ENCODE measurements at regions not wholly inside any gene's neighbourhood (a gene's known extent, or its start where the extent isn't known, plus 50 kb on each side); places are given as distances from the start of the nearest gene placed in this dataset.
A peak's percentile ranks its signal among the peaks of the same experiment; 100 is the strongest.

GRCh38 chr6:19438566-19439353 lies 398.4 kb upstream of the ID4 start:
- DNase-seq (ENCODE audit: low read depth in 4 of 4, low spot score in 3 of 4) = no peak

- no peak for DNase-seq (ENCODE audit: low read depth in 4 of 4, low spot score in 3 of 4)
These were observed 396.6 kb upstream of the ID4 start for GRCh38 chr6:19440531-19440930.

- DNase-seq (ENCODE audit: low read depth in 4 of 4, low spot score in 3 of 4) = no peak
These were observed 393.8 kb upstream of the ID4 start for GRCh38 chr6:19443411-19443810.

- DNase-seq (ENCODE audit: low read depth in 4 of 4, low spot score in 3 of 4) = no peak
These were observed 393.1 kb upstream of the ID4 start for GRCh38 chr6:19444041-19444440.

- DNase-seq (ENCODE audit: low read depth in 4 of 4, low spot score in 3 of 4) = no peak
These were observed 392.7 kb upstream of the ID4 start for GRCh38 chr6:19444481-19444880.

DNA sequence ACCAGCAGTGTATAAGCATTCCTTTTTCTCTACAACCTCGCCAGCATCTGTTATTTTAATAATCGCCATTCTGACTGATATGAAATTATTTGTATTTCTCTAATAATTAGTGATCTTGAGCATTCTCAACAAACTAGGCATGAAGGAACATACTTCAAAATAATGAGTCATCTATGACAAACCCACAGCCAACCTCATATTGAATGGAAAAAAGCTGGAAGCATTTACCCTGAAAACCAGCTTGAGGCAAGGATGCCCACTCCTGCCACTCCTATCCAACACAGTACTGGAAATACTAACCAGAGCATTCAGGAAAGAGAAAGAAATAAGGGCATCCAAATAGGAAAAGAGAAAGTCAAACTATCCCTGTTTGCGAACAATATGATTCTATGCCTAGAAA lies 390.6 kb upstream of the ID4 start:
- no peak for DNase-seq (ENCODE audit: low read depth in 4 of 4, low spot score in 3 of 4)

DNA sequence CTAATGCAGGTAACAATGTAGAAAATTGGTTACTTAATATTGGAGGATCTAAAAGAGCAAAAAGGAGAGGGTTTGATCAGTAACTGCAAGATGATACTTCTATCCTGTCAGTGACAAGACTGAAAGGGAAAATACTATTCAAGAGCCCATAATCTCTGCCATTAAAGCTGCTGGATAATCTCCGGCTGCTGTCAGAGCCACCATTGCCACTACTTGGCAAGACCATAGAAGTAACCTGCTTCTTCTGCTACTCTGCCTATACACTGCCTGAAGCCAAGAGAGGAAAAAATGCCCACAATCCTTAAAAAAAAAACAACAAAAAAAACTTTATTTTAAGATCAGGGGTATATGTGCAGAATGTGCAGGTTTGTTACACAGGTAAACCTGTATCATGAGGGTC lies 386.5 kb upstream of the ID4 start:
- DNase-seq (ENCODE audit: low read depth in 4 of 4, low spot score in 3 of 4) = no peak

GRCh38 chr6:19452495-19452894 lies 384.7 kb upstream of the ID4 start:
- no peak for DNase-seq (ENCODE audit: low read depth in 4 of 4, low spot score in 3 of 4)

DNA sequence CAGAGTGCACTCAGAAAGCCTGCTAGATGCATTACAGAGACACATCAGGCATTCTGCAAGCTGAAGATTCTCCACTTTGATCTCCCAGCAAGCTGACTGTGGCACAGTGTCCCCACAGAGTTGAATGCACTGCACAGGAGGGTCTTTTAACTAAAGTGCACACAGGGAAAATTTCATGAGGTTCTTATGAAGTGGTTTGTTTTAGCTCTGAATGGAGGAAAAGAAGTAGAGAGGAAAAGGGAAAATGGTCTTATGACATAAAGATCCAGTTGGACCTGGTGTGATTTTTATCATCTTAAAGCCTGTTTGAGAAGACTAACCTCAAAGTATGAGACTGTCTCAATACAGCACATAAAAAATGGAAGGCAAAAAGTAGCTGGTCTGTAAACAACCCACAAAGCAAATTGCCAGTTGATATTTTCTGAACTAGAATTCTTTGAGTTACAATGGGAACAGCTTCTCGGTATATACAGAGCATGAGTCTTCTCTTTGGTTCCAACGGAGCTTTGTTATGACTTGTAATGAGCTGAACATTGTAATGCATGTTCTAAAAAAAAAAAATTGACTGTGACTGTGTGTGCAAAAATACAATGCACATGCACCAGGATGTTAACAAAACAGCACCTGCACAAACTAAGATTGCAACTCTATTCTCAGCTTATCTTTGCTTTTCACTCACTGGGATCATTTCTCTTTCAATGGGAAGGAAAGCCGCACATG lies 383.0 kb upstream of the ID4 start:
- DNase-seq (ENCODE audit: low read depth in 4 of 4, low spot score in 3 of 4) = no peak

- no peak for DNase-seq (ENCODE audit: low read depth in 4 of 4, low spot score in 3 of 4)
These were observed 382.3 kb upstream of the ID4 start for GRCh38 chr6:19454721-19455392.

DNA sequence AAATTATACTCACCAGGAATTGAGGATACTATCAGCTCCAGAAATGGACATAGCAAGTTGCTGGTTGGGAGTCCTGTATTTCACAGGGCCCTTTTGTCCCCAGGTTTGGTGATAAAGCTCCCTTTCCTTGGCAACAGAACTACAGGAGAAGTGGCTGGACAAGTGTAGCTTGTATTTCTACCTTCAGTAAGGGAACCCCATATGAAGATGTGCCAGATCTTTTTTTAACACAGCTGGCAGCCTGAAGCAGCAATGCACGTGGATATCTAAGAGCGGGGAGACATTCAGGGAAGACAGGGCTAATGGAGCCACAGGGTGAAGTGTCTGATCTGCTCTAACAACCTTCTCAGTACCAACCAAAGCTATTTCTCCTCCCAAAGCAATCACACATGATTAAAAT lies 373.9 kb upstream of the ID4 start:
- DNase-seq (ENCODE audit: low read depth in 4 of 4, low spot score in 3 of 4) = no peak

DNA sequence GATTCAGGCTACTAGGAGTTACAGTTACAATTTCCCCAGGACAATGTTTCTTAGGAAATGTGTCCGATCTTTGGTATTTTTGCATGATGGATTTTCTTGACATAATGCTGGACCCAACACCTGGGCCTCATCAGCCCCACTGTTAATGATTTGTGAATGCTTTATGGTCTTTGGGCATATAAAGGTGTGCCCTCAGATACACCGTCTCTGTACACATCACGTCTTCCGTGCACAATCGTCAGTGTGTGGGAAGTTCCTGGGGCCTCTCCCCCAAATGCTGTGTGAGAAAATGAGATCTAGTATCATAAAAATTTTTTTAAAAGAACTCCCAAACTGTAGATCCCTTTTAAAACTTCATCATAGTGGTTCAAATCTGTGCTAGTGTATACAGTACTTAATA lies 373.2 kb upstream of the ID4 start:
- no peak for DNase-seq (ENCODE audit: low read depth in 4 of 4, low spot score in 3 of 4)

- DNase-seq (ENCODE audit: low read depth in 4 of 4, low spot score in 3 of 4) = peak in 1 of 4 donors; percentile 27
These were observed 371.9 kb upstream of the ID4 start for GRCh38 chr6:19465256-19465655.

GRCh38 chr6:19465760-19466159 lies 371.4 kb upstream of the ID4 start:
- peak in 1 of 4 donors; percentile 27 for DNase-seq (ENCODE audit: low read depth in 4 of 4, low spot score in 3 of 4)

DNA sequence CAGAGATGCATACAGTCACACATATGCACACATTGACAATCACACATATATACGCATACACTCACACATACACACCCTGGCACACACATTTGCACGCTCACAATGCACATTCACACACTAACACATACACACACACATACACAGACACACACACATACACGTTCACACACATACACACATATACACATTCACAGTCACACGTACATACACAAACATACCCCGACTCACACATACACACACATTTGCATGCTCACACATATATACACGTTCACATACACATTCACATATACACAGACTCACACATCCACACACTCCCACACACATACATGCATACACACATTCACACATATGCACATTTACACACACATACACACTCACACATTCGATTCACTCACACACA lies 366.8 kb upstream of the ID4 start:
- no peak for DNase-seq (ENCODE audit: low read depth in 4 of 4, low spot score in 3 of 4)

DNA sequence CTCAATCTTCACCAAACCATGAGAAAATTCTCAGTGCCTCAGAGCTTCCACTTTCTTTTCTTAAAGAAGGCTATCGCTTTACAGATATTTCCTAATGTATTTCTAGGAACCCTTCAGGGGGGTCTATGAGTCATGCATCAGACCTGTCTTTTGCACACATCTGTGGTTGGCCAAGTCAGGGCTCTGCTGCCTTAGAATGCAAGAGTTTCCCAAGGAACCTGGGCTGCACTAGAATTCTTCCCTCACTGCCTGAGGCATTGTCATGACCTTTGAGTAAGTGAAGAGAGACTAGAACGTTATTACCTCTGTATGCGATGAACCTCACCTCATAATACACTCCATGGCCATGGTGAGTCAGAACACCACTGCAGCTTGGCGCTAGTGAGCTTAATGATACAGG lies 365.0 kb upstream of the ID4 start:
- no peak for DNase-seq (ENCODE audit: low read depth in 4 of 4, low spot score in 3 of 4)

- DNase-seq (ENCODE audit: low read depth in 4 of 4, low spot score in 3 of 4) = no peak
These were observed 364.3 kb upstream of the ID4 start for GRCh38 chr6:19472850-19473249.

DNA sequence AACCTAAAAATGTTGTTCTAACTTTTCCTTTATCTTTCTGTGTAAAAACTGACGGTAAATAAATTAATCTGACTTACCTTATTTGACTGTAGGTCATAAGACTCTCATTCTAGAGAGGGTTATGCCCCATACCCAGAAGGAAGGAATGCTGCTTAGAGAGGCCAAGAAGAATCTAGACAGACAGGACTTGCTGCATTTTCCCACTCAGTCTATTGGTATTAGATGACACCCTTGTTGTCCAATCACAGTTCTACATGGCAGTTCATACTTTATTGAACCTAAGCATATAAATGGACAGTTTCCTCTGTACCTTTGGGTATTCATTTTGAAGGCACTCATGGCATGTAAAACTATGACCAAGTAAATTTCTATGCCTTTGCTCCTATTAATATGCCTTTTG lies 359.6 kb upstream of the ID4 start:
- DNase-seq (ENCODE audit: low read depth in 4 of 4, low spot score in 3 of 4) = no peak

DNA sequence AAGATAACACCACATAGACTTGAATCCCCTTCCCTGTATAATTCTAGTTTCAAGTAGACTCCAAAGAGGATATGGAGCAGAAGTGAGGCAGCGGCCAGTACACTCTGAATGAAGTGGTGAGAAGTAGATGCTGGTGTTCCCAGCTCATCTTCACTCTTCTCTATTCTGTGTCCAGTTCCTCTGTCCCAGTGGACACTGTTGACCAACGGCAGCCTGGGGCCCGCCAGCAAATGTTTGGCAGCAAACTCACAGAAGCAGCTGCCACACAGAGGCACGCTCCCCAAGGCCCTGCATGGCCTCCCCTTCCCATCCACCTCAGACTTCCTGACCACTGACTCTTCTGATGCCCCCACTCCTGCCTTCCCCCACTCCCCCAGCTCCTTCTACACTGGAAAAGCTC lies 358.9 kb upstream of the ID4 start:
- no peak for DNase-seq (ENCODE audit: low read depth in 4 of 4, low spot score in 3 of 4)

DNA sequence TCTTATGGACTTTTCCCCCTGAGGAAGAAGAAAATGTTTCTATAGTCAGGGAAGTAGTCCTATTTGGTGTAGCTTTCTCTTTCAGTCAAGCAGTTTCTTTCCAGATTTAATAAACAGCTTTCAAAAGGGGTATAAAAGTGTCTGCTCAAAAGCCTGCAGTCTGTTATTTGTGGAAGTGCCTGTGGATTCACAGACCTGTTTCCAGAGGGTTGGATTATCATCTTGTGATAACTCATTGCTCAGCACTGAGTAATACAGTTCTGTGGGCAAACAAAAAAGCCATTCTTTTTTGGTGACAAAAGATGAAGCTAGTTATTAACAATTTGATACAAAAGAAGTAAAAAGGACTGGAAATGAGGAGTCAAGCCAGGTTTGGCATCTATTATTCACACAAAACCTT lies 358.2 kb upstream of the ID4 start:
- DNase-seq (ENCODE audit: low read depth in 4 of 4, low spot score in 3 of 4) = no peak

DNA sequence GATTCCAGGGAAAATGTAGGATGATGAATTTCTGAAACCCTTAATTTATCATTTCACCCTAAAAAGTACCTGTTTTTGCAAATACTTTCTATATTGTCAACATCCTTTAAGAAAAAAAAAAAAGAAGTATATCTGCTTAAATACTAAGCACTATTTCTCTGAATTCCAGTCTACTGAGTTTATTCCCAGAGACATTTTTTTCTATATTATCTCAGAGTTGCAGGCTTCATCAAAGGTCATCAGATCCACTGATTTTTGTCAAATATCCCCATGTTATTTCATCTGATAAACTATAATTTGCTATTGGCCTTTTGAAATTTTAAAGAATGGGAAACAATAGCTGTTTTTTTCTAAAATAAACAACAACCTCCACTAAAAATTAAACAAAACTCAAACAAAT lies 357.6 kb upstream of the ID4 start:
- DNase-seq (ENCODE audit: low read depth in 4 of 4, low spot score in 3 of 4) = no peak
